GM19452 (cell line): ENCODE measurements at regions not wholly inside any gene's neighbourhood (a gene's known extent, or its start where the extent isn't known, plus 50 kb on each side); places are given as distances from the start of the nearest gene placed in this dataset.

Source experiments
- ATAC-seq: cut with Tn5 transposase; IDR thresholded peaks from one replicate; pipeline ENCODE4 v1.9.1; 2021; ENCODE audit not compliant: unreplicated experiment

- ATAC-seq = no peak
Measured at GRCh38 chr3:88921986-88922385, 185.4 kb upstream of the EPHA3 start.

GRCh38 chr3:88926221-88926620, 181.2 kb upstream of the EPHA3 start:
- ATAC-seq = no peak

DNA sequence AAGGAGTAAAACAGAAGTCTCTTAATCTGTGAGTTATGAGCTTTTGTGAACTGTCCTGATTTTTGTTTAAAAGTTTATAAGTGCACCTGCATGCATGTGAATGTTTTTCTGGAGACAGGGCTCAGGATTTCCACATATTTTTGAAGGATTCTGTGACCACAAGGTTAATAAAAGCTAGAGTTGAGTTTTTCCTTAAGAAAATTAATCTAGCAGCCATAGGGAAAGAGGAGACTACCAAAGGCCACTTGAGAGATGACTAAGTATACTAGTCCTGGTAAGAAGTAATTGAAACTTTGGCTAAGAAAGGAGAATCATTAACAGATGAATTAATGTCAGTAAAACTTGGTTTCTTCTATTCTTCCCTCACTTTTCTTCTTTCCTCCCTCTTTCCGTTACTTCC, 176.8 kb upstream of the EPHA3 start:
- no peak for ATAC-seq

DNA sequence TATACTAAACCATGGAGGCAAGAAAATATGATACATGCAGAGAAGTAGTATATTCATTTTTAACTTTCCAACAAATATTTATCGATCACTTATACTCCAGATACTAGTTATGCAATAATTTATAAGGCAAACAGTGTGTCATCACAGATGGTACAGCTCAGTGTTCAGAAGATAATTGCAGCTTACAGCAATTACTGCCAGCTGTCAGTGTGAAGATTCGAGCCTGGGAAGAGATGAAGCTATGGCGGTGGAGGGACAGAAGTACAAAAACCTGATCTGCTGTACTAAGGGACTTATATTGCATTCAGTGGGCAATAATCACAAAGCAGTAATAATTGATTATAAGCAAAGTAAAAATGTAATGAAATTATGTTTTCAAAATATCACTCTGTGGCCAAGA, 170.6 kb upstream of the EPHA3 start:
- ATAC-seq = no peak

DNA sequence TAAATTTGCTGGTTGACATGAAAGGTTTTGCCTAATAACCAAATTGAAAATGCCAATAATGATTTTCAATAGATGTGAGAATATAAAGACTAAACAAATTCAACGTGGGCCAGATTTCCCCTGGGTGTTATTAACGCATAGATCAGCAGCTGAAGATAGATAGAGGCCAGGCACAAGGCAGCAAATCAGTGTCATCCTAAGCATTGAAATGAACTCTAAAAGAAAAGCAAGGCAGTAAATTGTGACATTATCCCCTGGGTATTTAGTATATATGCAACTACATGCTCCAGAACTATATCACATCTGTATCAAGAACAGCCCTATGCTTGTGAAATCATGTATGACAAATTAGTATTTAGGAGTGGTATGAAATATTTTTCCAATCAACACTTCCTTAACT, 167.1 kb upstream of the EPHA3 start:
- no peak for ATAC-seq

DNA sequence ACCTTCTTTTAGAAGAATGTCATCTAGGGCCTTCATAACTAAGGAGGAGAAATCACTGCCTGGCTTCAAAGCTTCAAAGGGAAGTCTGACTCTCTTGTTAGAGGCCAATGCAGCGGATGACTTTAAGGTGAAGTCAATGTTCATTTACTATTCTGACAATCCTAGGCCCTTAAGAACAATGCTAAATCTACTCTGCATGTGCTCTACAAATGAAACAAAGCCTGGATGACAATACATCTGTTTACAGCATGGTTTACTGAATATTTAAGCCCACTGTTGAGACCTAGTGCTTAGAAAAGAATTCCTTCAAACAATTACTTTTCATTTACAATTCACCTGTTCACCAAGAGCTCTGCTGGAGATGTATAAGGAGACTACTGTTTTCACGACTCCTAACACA, 160.4 kb upstream of the EPHA3 start:
- ATAC-seq = no peak

DNA sequence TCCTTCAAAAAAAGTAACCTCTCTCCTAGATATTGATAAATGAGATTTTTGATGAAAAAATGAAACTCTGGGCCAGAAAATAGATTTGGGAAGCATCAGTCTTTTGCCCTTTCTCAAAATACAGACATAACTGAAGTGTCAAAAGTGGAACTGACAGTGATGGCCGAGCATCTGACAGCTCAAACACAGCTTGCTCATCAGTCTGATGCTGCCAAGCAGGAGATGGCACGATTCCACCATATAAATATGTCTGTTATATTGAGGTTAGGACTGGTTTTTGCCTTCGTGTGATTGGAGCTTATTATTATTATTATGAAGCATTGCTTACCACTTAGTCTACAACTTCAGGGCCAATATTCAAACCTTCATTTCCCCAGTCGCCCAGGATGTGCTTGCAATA, 152.6 kb upstream of the EPHA3 start:
- ATAC-seq = no peak

DNA sequence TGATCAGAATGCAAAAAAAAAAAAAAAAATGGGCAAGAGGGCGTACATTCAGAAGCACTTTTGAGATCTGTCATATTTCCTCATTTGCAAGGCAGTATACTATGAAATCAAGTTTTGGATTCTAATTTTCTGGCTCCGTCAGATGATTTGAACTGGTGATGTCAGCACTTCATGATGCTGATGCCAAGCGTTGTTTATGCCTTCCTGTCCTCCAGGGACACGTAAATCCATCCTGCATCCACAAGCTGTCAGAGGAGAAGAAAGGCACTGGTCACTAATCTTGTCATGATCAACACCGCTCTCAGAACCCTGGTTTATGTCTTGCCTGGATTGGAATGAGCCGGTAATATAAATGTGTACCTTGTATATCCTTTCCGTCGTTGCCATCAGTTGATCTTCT, 152.1 kb upstream of the EPHA3 start:
- no peak for ATAC-seq

- ATAC-seq = no peak
Measured at GRCh38 chr3:88957711-88958439, 149.5 kb upstream of the EPHA3 start.

DNA sequence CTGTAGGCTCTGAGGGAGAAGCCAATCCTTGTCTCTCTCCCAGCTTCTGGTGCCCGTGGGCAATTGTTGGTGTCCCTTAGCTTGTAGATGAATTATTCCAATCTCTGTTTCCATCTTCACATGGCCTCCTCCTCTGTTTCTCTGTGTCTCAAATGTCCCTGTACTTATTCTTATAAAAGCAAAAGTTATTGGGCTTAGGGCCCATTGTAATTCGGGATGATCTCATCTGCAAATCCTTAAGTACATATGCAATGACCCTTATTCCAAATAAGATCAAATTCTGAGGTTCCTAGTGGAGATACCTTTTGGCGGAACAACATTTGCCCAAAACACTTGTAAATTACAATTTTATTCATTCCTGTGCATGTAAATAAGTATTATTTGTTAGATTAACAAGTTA, 147.4 kb upstream of the EPHA3 start:
- ATAC-seq = no peak

DNA sequence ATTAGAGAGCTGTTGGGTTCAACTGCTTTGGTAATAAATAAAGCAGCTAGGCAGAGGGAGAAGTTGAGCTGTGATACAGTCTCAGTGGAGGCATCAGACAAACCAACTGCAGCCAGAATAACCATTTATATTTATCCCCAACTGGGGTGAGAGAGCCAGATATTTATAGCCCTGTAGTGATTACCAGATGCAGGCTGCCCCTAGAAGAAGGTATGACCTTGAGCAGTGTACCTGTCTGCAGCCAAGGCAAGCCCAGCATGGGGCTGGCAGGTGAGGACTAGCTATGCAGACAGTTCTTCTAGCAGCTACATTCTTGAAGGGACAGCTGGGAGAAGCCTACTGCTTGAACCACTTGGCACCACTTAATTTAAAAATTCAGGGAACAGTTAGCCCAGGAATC, 144.4 kb upstream of the EPHA3 start:
- ATAC-seq = no peak

DNA sequence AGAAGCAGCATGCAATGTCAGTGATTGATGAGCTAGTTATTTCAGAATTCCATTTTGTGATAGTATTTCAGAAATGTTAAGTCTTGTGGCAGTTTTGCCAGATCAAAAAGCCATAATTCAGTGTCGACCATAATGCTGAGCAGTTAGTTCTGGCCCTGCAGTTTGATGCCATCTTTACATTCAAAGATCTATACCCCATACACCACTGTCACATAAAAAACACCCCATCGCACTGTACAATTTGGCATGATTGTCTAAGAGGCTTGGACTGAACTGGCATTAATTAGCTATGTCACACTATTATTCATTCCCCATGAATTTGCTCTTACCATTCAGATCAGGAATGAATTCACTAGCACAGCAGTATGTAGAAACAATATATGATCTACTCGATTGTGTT, 127.7 kb upstream of the EPHA3 start:
- ATAC-seq = no peak

GRCh38 chr3:88983458-88983857, 124.0 kb upstream of the EPHA3 start:
- no peak for ATAC-seq

- no peak for ATAC-seq
Measured at GRCh38 chr3:88984256-88984655, 123.2 kb upstream of the EPHA3 start.

DNA sequence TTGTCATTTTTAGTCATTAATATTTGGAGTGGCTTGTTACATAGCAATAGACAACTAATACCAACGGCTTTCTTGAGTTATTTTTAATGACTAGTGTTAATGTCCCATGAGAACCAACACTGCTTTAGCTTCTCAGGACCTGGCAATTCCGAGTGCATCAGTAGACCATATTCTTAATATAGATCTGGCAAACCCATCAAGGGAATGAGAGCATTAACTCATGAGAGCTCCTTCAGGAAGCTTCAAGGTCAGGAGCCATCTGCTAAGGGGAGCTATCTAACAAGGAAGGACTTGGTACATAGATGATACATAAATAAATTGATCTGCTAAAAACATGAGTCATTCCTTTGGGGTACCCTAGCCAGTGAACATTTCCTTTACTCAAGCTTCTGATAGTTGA, 122.6 kb upstream of the EPHA3 start:
- no peak for ATAC-seq

DNA sequence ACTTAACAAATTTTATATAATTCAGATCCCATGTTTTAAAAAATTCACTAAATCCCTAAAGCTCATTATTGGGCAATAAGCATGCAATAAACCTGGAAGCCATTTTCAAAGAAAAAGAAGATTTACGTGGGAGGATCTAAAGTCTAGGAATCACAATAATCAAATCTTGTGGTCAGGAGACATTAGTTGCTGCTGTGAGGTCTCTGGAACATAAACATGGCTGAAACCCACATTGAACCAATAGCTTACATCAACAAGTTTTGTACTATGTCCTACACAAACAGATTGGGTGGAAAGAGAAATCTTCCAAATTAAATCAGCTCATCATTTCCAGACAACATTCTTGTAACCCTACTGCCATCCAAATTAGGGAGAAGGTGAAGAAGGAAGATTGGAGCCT, 121.9 kb upstream of the EPHA3 start:
- no peak for ATAC-seq

GRCh38 chr3:88986834-88987233, 120.6 kb upstream of the EPHA3 start:
- no peak for ATAC-seq

GRCh38 chr3:88987776-88988175, 119.6 kb upstream of the EPHA3 start:
- no peak for ATAC-seq

DNA sequence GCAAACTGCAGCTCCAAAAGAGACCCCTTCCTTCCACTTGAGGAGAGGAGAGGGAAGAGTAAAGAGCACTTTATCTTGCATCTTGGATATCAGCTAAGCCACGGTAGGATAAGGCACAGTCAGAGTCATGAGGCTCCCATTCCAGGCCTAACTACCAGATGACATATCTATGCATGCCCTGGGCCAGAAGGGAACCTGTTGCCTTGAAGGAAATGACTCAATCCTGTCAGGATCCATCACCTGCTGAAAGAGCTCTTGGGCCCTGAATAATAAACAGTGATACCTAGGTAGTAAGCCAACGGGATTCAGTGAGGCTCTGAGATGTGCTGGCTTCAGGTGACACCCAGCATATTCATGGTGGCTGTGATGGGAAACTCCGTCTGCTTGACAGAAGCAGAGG, 118.5 kb upstream of the EPHA3 start:
- no peak for ATAC-seq

DNA sequence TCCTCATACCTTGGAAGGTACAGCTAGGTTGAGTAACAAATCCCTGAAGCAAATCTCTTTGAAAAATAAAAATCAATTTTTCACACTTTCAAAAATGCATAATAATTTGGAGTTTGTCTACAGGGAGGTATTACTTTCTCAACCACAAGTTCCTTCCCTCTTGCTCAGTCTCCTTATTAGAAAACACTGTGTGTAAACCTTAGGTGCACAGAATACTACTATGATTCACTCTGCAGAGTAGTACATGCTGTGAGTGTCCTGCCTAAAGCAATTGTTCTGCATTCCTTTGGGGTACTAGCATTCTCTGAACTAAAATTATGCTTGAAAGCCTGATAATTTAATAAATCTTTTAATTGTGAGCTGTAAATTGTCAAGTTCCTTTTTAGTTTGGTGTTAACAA, 115.9 kb upstream of the EPHA3 start:
- ATAC-seq = no peak

DNA sequence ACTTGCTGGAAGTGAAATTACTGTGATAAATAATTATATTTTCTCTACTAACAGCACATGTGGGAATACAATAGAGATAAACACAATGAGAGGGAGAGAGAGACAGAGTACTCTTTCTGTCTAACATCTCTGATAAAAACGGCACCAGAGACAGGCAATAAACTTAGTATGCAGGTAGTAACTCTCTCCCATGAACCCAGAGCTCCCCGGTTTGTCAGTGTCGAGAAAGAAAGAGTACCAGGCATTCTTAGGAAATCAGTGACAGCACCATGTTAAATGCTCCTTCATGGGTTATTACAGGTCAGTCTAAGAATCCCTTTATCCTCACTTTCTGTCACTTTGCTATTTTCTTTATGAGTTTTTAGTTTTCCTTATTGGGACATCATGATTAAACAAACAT, 110.7 kb upstream of the EPHA3 start:
- no peak for ATAC-seq

DNA sequence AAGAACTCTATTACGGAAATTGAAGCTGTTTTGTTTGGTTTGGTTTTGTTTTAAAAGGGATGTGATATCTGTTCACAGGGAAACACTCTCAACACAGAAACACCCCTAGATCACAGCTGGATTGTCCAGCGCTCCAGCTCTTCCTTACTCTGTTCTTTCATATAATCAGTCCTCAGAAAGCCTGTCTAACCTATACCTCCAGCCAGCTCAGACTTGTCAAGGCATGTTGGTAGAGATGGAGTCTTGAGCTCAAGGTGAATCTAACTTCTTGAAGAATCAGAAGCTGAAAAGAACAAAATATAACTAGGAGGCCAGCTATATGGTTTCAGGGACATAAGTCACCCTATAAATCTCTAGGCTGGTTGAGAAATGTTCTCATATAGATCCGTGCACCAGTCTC, 110.2 kb upstream of the EPHA3 start:
- ATAC-seq = no peak

DNA sequence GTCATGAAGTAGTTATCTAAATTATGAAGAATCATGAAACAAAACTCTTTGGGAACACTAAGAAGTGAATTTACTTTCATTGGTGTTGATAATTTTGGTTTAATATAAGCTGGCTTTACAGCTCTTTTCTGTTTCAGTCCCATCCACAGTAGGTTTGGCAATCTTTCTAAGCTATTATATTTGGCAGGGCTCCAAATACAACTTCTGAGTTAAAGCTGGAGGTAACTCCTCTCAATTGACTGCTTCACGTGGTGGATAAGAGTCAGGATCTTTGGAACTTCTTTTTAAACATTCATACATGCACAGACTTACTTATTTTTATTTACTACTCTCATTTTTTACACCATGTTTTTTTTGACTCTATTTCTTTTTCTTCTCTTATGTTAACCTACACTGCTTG, 106.5 kb upstream of the EPHA3 start:
- no peak for ATAC-seq

GRCh38 chr3:89002191-89002590, 105.2 kb upstream of the EPHA3 start:
- ATAC-seq = no peak
